GM12891 (cell line): ENCODE measurements at regions not wholly inside any gene's neighbourhood (a gene's known extent, or its start where the extent isn't known, plus 50 kb on each side); places are given as distances from the start of the nearest gene placed in this dataset.

Source experiments
- POLR2A ChIP-seq: IDR thresholded peaks from 2 replicates; pipeline ENCODE4 v1.6.1; 2011; ENCODE audit warnings: low read depth, low read length, control low read depth
- TAF1 ChIP-seq: IDR thresholded peaks from 2 replicates; pipeline ENCODE4 v1.6.1; 2011; ENCODE audit warnings: low read depth, low read length, control low read depth

DNA sequence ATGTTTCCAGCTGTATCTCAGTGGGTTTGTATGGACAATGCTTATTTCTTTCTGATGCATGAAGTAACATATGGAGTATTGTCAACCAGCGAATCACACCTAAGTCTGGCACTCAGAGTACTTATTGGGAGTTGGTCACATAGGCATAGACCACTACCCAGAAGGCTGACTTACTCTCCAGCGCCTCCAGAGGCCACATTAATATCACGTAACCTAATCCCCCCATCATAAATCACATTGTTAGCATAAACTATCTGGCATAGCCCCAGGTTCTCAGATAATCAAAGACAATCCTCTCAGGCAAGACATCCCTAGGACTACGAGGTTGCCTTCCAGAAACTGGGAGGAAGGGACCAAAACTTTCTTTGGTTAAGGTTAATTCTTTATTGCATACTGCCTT is 560.5 kb upstream of the PABPC4L start:
- TF ChIP-seq TAF1 (no peak), POLR2A (no peak)
